ENCODE measurements at regions not wholly inside any gene's neighbourhood (a gene's known extent, or its start where the extent isn't known, plus 50 kb on each side); places are given as distances from the start of the nearest gene placed in this dataset.

- TF ChIP-seq, protein P1, sequence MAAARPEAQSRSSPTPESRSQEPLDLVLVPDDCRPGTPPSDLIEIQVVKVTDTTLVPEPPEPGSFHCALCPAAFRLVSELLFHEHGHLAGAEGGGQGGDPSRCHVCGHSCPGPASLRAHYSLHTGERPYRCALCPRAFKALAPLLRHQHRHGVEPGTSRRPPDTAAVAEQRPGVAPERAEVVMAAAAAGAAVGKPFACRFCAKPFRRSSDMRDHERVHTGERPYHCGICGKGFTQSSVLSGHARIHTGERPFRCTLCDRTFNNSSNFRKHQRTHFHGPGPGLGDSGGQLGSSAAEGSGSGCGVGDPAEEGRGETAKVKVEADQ (CRISPR knock-in tag; IDR thresholded peaks at IDR 0.05; ENCODE audit: borderline replicate concordance) = peak; percentile 93
- peak; percentile 91 for TF ChIP-seq HHEX (CRISPR knock-in tag; IDR thresholded peaks at IDR 0.05)
- TF ChIP-seq SMYD3 (CRISPR knock-in tag; IDR thresholded peaks at IDR 0.05) = peak; percentile 66; the same call in 1 of the 2 replicates
- peak; percentile 89 for TF ChIP-seq ZFP90 (CRISPR knock-in tag; IDR thresholded peaks at IDR 0.05; ENCODE audit: borderline replicate concordance)
- TF ChIP-seq SRSF4 (IDR thresholded peaks at IDR 0.05; ENCODE audit: low read depth, low read length, poor library complexity, severe bottlenecking) = no peak
- TF ChIP-seq, protein P2, sequence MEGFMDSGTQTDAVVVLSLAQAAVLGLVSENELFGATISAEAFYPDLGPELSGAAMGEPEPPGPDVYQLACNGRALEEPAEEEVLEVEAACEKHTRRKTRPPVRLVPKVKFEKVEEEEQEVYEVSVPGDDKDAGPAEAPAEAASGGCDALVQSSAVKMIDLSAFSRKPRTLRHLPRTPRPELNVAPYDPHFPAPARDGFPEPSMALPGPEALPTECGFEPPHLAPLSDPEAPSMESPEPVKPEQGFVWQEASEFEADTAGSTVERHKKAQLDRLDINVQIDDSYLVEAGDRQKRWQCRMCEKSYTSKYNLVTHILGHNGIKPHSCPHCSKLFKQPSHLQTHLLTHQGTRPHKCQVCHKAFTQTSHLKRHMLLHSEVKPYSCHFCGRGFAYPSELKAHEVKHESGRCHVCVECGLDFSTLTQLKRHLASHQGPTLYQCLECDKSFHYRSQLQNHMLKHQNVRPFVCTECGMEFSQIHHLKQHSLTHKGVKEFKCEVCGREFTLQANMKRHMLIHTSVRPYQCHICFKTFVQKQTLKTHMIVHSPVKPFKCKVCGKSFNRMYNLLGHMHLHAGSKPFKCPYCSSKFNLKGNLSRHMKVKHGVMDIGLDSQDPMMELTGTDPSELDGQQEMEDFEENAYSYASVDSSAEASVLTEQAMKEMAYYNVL (CRISPR knock-in tag; IDR thresholded peaks at IDR 0.05; ENCODE audit: borderline replicate concordance) = peak; percentile 94; the same call in 1 of the 2 replicates
- TF ChIP-seq TBX3 (IDR thresholded peaks at IDR 0.05; ENCODE audit: borderline replicate concordance) = peak; percentile 83
- peak; percentile 92 for TF ChIP-seq ZMAT3 (CRISPR knock-in tag; conservative IDR thresholded peaks at IDR 0.05)
- peak; percentile 91 for TF ChIP-seq NCOR1 (IDR thresholded peaks at IDR 0.05; ENCODE audit: borderline replicate concordance, low read length)
- no peak for TF ChIP-seq ZNF180 (CRISPR knock-in tag; IDR thresholded peaks at IDR 0.05; ENCODE audit: borderline replicate concordance, low read depth)
- no peak for TF ChIP-seq TBL1XR1 (IDR thresholded peaks at IDR 0.05; ENCODE audit: borderline replicate concordance, low read length, partially characterized antibody)
- TF ChIP-seq SATB2 (CRISPR knock-in tag; IDR thresholded peaks at IDR 0.05) = peak; percentile 69; the same call in 1 of the 2 replicates
- peak; percentile 63 to 66; a peak in 3 of 4 replicates for TF ChIP-seq POLR2A (IDR thresholded peaks at IDR 0.05; ENCODE audit: insufficient read depth in 1 of 2, low read depth in 2 of 2, low read length in 2 of 2)
- peak; percentile 89 for TF ChIP-seq ZSCAN30 (CRISPR knock-in tag; IDR thresholded peaks at IDR 0.05)
- TF ChIP-seq ZNF546 (CRISPR knock-in tag; conservative IDR thresholded peaks at IDR 0.05) = no peak; the same call in 1 of the 2 replicates
- TF ChIP-seq ZC3H13 (CRISPR knock-in tag; IDR thresholded peaks at IDR 0.05) = peak; percentile 85
- TF ChIP-seq DRAP1 (CRISPR knock-in tag; IDR thresholded peaks at IDR 0.05) = peak; percentile 78; the same call in 1 of the 2 replicates
- TF ChIP-seq ZEB1 (IDR thresholded peaks at IDR 0.05; ENCODE audit: insufficient replicate concordance, low read depth) = no peak
- no peak; the same call in 1 of the 2 replicates for TF ChIP-seq KDM5B (CRISPR knock-in tag; IDR thresholded peaks at IDR 0.05; ENCODE audit: borderline replicate concordance)
- TF ChIP-seq ZNF101 (CRISPR knock-in tag; IDR thresholded peaks at IDR 0.05; ENCODE audit: borderline replicate concordance, low read depth) = no peak
- TF ChIP-seq TCF7 (IDR thresholded peaks at IDR 0.05; ENCODE audit: low read depth) = peak; percentile 98
Observed at GRCh38 chr6:11392778-11393507, 144.6 kb upstream of the TMEM170B start (continued).

Measured in HepG2 (cell line).